ENCODE measurements at regions not wholly inside any gene's neighbourhood (a gene's known extent, or its start where the extent isn't known, plus 50 kb on each side); places are given as distances from the start of the nearest gene placed in this dataset.

GRCh38 chr10:106442223-106442622, 722.3 kb downstream of the SORCS1 start:
- Mint-ChIP-seq H3K27ac (no peak overlapping the region), H3K4me1 (ENCODE audit: low read depth) (no peaks in the 10 kb centered on the region), H3K36me3 (ENCODE audit: low read depth) (no peaks in the 10 kb centered on the region), H3K27me3 (ENCODE audit: low read depth) (no peaks in the 10 kb centered on the region), H3K9me3 (peaks cover 14% of the 10 kb centered on the region), H3K4me3 (ENCODE audit: low read depth) (no peak overlapping the region)
- intact Hi-C loops (cut with micrococcal nuclease) = no loop called here
- no peak for DNase-seq (ENCODE audit: low spot score)

- Mint-ChIP-seq H3K27ac (no peak overlapping the region), H3K9me3 (peaks cover 8% of the 10 kb centered on the region), H3K4me3 (ENCODE audit: low read depth) (no peak overlapping the region), H3K36me3 (ENCODE audit: low read depth) (no peaks in the 10 kb centered on the region), H3K27me3 (ENCODE audit: low read depth) (no peaks in the 10 kb centered on the region), H3K4me1 (ENCODE audit: low read depth) (no peaks in the 10 kb centered on the region)
- intact Hi-C loops (cut with micrococcal nuclease) = no loop called here
- DNase-seq (ENCODE audit: low spot score) = no peak
Measured at GRCh38 chr10:106440767-106441166, 723.7 kb downstream of the SORCS1 start.

GRCh38 chr10:106440355-106440754, 724.2 kb downstream of the SORCS1 start:
- no peaks in the 10 kb centered on the region for H3K27me3 Mint-ChIP-seq (ENCODE audit: low read depth)
- no peak overlapping the region for H3K27ac Mint-ChIP-seq
- peaks cover 8% of the 10 kb centered on the region for H3K9me3 Mint-ChIP-seq
- no peak overlapping the region for H3K4me3 Mint-ChIP-seq (ENCODE audit: low read depth)
- DNase-seq (ENCODE audit: low spot score) = no peak
- intact Hi-C loops (cut with micrococcal nuclease) = no loop called here
- H3K36me3 Mint-ChIP-seq (ENCODE audit: low read depth) = no peaks in the 10 kb centered on the region
- no peaks in the 10 kb centered on the region for H3K4me1 Mint-ChIP-seq (ENCODE audit: low read depth)

- DNase-seq (ENCODE audit: low spot score) = no peak
- H3K36me3 Mint-ChIP-seq (ENCODE audit: low read depth) = no peaks in the 10 kb centered on the region
- H3K4me3 Mint-ChIP-seq (ENCODE audit: low read depth) = no peak overlapping the region
- intact Hi-C loops (cut with micrococcal nuclease) = no loop called here
- H3K9me3 Mint-ChIP-seq = peaks cover 8% of the 10 kb centered on the region
- no peaks in the 10 kb centered on the region for H3K27me3 Mint-ChIP-seq (ENCODE audit: low read depth)
- no peaks in the 10 kb centered on the region for H3K4me1 Mint-ChIP-seq (ENCODE audit: low read depth)
- no peak overlapping the region for H3K27ac Mint-ChIP-seq
Measured at GRCh38 chr10:106439366-106439765, 725.1 kb downstream of the SORCS1 start.

- intact Hi-C loops (cut with micrococcal nuclease) = no loop called here
- Mint-ChIP-seq H3K36me3 (ENCODE audit: low read depth) (no peaks in the 10 kb centered on the region), H3K27ac (no peak overlapping the region), H3K9me3 (peaks cover 8% of the 10 kb centered on the region), H3K4me3 (ENCODE audit: low read depth) (no peak overlapping the region), H3K4me1 (ENCODE audit: low read depth) (no peaks in the 10 kb centered on the region), H3K27me3 (ENCODE audit: low read depth) (no peaks in the 10 kb centered on the region)
- DNase-seq (ENCODE audit: low spot score) = no peak
Measured at GRCh38 chr10:106438386-106438785, 726.1 kb downstream of the SORCS1 start.

GRCh38 chr10:106436123-106436715, 728.3 kb downstream of the SORCS1 start:
- Mint-ChIP-seq H3K36me3 (ENCODE audit: low read depth) (no peaks in the 10 kb centered on the region), H3K27me3 (ENCODE audit: low read depth) (no peaks in the 10 kb centered on the region), H3K4me1 (ENCODE audit: low read depth) (no peaks in the 10 kb centered on the region), H3K27ac (no peak overlapping the region), H3K9me3 (peaks cover 8% of the 10 kb centered on the region), H3K4me3 (ENCODE audit: low read depth) (no peak overlapping the region)
- DNase-seq (ENCODE audit: low spot score) = no peak
- intact Hi-C loops (cut with micrococcal nuclease) = no loop called here

GRCh38 chr10:106435081-106435480, 729.4 kb downstream of the SORCS1 start:
- H3K9me3 Mint-ChIP-seq = peaks cover 8% of the 10 kb centered on the region
- no peak for DNase-seq (ENCODE audit: low spot score)
- H3K27ac Mint-ChIP-seq = no peak overlapping the region
- no peaks in the 10 kb centered on the region for H3K27me3 Mint-ChIP-seq (ENCODE audit: low read depth)
- no peaks in the 10 kb centered on the region for H3K36me3 Mint-ChIP-seq (ENCODE audit: low read depth)
- H3K4me1 Mint-ChIP-seq (ENCODE audit: low read depth) = no peaks in the 10 kb centered on the region
- no peak overlapping the region for H3K4me3 Mint-ChIP-seq (ENCODE audit: low read depth)
- intact Hi-C loops (cut with micrococcal nuclease) = no loop called here

- no peaks in the 10 kb centered on the region for H3K36me3 Mint-ChIP-seq (ENCODE audit: low read depth)
- DNase-seq (ENCODE audit: low spot score) = no peak
- H3K4me1 Mint-ChIP-seq (ENCODE audit: low read depth) = no peaks in the 10 kb centered on the region
- no peaks in the 10 kb centered on the region for H3K27me3 Mint-ChIP-seq (ENCODE audit: low read depth)
- H3K4me3 Mint-ChIP-seq (ENCODE audit: low read depth) = no peak overlapping the region
- H3K9me3 Mint-ChIP-seq = peaks cover 12% of the 10 kb centered on the region
- intact Hi-C loops (cut with micrococcal nuclease) = no loop called here
- no peak overlapping the region for H3K27ac Mint-ChIP-seq
Measured at GRCh38 chr10:106424981-106425380, 739.5 kb downstream of the SORCS1 start.

- Mint-ChIP-seq H3K4me3 (ENCODE audit: low read depth) (no peak overlapping the region), H3K4me1 (ENCODE audit: low read depth) (no peaks in the 10 kb centered on the region), H3K36me3 (ENCODE audit: low read depth) (no peaks in the 10 kb centered on the region), H3K27me3 (ENCODE audit: low read depth) (no peaks in the 10 kb centered on the region), H3K27ac (no peak overlapping the region), H3K9me3 (peaks cover 16% of the 10 kb centered on the region)
- DNase-seq (ENCODE audit: low spot score) = no peak
- intact Hi-C loops (cut with micrococcal nuclease) = no loop called here
Measured at GRCh38 chr10:106424054-106424453, 740.5 kb downstream of the SORCS1 start.

GRCh38 chr10:106410331-106410730, 754.2 kb downstream of the SORCS1 start:
- no peak for DNase-seq (ENCODE audit: low spot score)
- no peaks in the 10 kb centered on the region for H3K36me3 Mint-ChIP-seq (ENCODE audit: low read depth)
- no peaks in the 10 kb centered on the region for H3K9me3 Mint-ChIP-seq
- H3K4me3 Mint-ChIP-seq (ENCODE audit: low read depth) = no peak overlapping the region
- no peak overlapping the region for H3K27ac Mint-ChIP-seq
- intact Hi-C loops (cut with micrococcal nuclease) = no loop called here
- no peaks in the 10 kb centered on the region for H3K4me1 Mint-ChIP-seq (ENCODE audit: low read depth)
- no peaks in the 10 kb centered on the region for H3K27me3 Mint-ChIP-seq (ENCODE audit: low read depth)

GRCh38 chr10:106405141-106405540, 759.4 kb downstream of the SORCS1 start:
- H3K4me3 Mint-ChIP-seq (ENCODE audit: low read depth) = no peak overlapping the region
- intact Hi-C loops (cut with micrococcal nuclease) = no loop called here
- H3K27me3 Mint-ChIP-seq (ENCODE audit: low read depth) = no peaks in the 10 kb centered on the region
- H3K27ac Mint-ChIP-seq = no peak overlapping the region
- no peaks in the 10 kb centered on the region for H3K4me1 Mint-ChIP-seq (ENCODE audit: low read depth)
- no peaks in the 10 kb centered on the region for H3K36me3 Mint-ChIP-seq (ENCODE audit: low read depth)
- DNase-seq (ENCODE audit: low spot score) = no peak
- no peaks in the 10 kb centered on the region for H3K9me3 Mint-ChIP-seq

- Mint-ChIP-seq H3K4me1 (ENCODE audit: low read depth) (no peaks in the 10 kb centered on the region), H3K27ac (no peak overlapping the region), H3K27me3 (ENCODE audit: low read depth) (no peaks in the 10 kb centered on the region), H3K9me3 (peaks cover 8% of the 10 kb centered on the region), H3K36me3 (ENCODE audit: low read depth) (no peaks in the 10 kb centered on the region), H3K4me3 (ENCODE audit: low read depth) (no peak overlapping the region)
- intact Hi-C loops (cut with micrococcal nuclease) = no loop called here
- no peak for DNase-seq (ENCODE audit: low spot score)
Measured at GRCh38 chr10:106402458-106402857, 762.0 kb downstream of the SORCS1 start.

GRCh38 chr10:106401967-106402366, 762.5 kb downstream of the SORCS1 start:
- Mint-ChIP-seq H3K9me3 (peaks cover 8% of the 10 kb centered on the region), H3K27me3 (ENCODE audit: low read depth) (no peaks in the 10 kb centered on the region), H3K36me3 (ENCODE audit: low read depth) (no peaks in the 10 kb centered on the region), H3K4me3 (ENCODE audit: low read depth) (no peak overlapping the region), H3K4me1 (ENCODE audit: low read depth) (no peaks in the 10 kb centered on the region), H3K27ac (no peak overlapping the region)
- DNase-seq (ENCODE audit: low spot score) = no peak
- intact Hi-C loops (cut with micrococcal nuclease) = no loop called here

- no peak for DNase-seq (ENCODE audit: low spot score)
- Mint-ChIP-seq H3K27me3 (ENCODE audit: low read depth) (no peaks in the 10 kb centered on the region), H3K36me3 (ENCODE audit: low read depth) (no peaks in the 10 kb centered on the region), H3K4me1 (ENCODE audit: low read depth) (no peaks in the 10 kb centered on the region), H3K9me3 (peaks cover 8% of the 10 kb centered on the region), H3K4me3 (ENCODE audit: low read depth) (no peak overlapping the region), H3K27ac (no peak overlapping the region)
- intact Hi-C loops (cut with micrococcal nuclease) = no loop called here
Measured at GRCh38 chr10:106401161-106401560, 763.3 kb downstream of the SORCS1 start.
